ENCODE measurements at regions not wholly inside any gene's neighbourhood (a gene's known extent, or its start where the extent isn't known, plus 50 kb on each side); places are given as distances from the start of the nearest gene placed in this dataset.
"Not testable (repeated sequence)": the region's sequence is repeated elsewhere in the genome, so short reads cannot be mapped to it uniquely, and the experiment has no call there.

DNA sequence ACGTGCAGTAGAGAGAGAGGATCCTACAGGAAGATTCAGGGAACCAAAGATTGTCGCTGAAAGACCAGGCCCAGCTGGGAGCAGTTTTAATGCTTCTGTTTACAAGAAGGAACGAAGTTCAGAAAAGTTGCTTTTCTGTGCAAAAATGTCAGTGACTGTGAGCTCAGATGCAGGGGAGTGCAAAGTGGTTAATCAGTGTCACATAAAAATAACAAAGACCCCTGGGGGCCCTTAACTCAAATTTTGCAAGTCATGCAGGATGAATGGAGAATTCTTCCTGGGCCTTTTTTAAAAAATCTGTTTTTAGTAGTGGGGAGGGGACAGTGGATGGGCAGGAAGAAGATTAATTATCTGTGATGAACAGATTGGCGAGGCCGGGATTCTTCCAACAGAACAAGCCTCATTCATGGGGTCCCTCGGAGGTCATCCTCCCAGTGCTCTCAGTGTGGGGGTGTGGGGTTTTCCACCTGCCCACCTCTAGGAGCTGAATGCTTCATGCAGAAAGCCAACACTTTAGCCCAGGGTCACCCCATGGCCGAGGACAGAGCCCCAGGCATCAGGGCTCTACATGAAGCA is 167.2 kb downstream of the UQCRFS1 start:
- no peak for DNase-seq

DNA sequence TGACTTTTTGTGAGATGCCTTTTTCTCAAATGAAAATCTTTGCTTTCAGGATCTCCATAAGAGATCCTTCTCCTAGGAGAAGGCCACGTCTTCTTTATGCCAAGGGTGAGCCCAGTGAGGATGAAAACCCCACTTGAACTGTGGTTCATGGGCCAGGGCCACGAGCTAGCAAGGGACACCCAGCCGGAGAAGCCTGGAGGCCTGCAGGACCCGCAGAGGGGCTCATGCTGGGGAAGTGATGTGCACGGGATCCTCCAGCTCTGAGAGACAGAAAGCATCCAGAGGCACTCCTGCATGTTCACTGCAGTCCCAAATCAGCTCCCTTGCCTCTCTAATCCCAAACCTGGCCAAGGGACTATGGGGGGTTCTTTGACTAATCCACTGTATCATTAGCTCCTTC is 168.9 kb downstream of the UQCRFS1 start:
- DNase-seq = no peak

DNA sequence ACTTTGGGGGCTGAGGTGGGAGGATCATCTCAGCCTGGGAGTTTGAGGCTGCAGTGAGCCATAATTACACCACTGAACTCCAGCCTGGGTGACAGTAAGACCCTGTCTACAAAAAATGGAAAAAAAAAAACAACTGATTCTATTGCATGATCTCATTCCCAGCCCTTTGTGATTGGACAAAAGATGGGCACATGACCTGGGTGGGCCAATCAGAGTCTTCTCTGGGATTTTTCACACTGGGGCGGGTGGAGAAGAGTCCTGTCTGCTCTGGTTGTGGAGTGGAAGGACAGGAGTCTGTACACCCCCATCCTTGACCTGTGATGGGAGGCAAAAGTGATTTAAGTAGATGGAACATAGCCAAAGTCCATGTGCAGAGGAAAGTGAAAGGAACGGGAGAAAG is 170.5 kb downstream of the UQCRFS1 start:
- no peak for DNase-seq

DNA sequence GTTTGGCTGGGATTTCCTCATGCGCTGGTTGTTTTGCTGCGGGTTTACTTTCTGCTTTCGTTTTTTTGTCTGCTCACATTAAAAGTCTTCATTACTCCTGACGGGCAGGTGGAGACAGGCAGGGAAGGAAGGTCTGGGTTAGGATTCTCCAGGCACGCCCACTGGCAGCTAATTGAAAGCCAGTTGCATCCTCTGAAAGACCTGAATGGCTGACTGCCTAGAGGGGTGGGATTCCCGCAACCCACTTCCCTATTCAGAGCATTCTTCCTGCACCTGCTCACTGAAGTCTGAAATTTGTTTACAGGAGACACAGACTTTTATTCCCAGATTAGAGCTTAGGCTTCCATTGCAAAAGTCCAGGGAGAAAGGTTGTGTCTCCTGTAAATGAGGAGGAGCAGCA is 172.0 kb downstream of the UQCRFS1 start:
- no peak for DNase-seq

DNA sequence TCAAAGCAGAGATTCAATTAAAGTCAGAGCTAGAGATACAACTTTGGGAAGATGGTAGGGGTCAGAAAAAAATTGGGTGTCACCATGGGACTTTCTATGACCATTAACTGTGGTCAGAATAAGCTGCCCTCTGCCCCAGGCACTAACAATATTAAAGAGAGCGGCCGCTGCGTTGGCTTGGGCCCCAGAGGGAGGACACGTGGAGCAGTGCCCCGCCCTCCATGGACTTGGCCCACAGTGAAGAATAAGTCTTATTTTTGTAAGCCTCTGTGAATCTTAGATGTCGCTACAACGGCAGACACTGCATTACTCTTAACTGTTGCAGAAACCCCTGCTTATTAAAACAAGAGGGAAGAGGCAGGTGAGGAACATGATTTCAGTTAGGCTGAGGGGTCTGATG is 172.7 kb downstream of the UQCRFS1 start:
- DNase-seq = no peak

DNA sequence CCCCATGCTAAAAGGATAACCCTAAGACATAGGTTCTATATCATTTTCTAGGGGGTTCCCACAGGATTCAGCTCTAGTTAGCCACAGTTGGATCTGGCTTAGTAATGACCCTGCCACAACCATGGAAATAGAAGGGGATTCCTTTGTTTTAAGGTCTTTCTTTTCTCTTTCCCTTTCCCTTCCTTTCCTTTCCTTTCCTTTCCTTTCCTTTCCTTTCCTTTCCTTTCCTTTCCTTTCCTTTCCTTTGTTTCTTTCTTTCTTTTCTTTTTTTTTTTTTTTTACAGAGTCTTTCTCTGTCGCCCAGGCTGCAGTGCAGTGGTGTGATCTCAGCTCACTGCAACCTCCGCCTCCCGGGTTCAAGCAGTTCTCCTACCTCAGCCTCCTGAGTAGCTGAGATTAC is 173.9 kb downstream of the UQCRFS1 start:
- not testable (repeated sequence) for DNase-seq

DNA sequence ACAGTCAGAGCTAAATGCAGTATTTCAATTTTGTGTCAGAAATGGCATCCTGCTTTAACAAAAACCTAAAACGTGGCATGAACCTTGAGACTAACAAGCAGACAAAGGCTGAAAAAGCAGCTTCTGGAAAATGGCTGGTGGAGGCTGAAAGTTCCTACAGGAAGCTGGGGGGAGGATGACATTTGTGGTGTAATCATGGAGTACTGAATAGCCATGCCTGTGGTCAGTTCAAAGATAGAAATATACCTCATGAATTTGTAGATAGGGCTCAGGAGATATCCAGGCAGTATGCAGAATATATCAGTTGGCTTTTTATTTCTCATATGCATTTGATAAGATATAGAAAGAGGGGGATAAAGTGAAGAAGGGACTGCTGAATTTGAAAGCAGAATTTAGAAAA is 181.7 kb downstream of the UQCRFS1 start:
- DNase-seq = no peak

DNA sequence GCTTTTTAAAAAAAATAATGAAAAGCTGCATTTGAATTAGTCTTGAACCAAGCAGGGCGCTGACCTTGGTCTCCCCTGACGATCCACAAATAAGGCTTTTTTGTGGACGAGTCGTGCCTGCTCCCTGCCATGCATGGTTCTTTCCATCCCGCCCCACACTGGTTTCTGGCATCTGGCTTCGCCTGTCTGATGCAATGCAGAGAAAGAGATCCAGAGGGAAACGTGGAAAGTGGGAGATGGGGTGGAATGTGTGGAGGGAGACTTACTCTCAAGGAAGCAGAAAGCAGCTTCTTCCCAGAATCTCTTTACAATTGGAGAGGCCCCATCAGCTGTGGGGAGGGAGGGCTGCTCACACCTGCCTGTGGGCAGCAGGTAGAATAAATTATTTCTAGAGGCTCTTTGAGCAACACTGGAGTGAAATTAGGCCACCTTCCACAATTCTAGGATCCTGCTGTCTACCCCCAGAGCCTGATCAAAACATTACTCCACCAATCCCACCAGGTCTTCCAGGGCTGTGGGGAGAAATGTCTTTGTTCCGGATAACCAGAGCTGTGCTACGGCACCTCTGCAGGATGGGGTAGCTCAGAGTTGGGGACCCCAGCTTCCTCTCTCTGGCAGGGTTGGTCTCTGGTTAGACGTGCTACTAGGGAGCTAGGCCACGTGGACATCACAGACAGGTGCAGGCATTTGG is 183.5 kb downstream of the UQCRFS1 start:
- DNase-seq = no peak

DNA sequence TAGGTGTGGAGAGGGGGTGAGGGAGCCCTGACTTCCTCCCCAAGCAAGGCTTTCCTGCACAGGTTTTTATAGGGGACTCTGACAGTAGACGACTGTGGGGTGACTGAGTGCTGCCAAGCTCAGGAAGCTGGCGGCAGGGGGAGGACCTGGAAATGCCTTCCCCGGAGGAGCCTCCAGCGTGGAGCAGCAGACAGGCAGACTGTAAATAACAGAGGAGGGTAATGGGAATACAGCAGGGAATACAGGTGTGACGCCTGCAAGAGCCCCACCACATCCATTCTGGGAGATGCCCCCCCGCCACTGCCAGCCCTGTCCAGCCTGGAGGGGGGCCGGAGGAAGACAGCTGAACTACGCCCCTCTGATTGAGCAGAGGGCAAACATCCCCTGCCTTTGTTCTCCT is 190.4 kb downstream of the UQCRFS1 start:
- DNase-seq = no peak

DNA sequence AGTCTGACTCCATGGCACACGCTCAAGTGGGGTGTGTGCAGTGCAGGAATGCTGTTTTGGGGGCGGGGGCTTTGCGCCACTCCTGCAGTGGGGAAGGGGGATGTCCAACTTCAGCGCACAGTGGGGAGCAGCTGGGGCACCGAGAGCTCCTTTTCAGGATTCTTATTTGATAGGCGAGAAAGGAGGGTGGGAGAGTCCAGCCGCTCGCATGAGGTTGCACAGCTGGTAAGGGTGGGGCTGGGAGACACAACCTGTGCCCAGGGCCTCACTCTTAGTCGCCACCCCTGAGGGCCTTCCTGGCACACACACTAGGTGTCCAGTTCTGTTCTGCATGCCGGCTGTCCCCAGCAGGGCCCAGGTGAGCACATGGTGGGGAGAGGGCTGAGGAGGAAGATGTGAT is 190.8 kb downstream of the UQCRFS1 start:
- DNase-seq = no peak

DNA sequence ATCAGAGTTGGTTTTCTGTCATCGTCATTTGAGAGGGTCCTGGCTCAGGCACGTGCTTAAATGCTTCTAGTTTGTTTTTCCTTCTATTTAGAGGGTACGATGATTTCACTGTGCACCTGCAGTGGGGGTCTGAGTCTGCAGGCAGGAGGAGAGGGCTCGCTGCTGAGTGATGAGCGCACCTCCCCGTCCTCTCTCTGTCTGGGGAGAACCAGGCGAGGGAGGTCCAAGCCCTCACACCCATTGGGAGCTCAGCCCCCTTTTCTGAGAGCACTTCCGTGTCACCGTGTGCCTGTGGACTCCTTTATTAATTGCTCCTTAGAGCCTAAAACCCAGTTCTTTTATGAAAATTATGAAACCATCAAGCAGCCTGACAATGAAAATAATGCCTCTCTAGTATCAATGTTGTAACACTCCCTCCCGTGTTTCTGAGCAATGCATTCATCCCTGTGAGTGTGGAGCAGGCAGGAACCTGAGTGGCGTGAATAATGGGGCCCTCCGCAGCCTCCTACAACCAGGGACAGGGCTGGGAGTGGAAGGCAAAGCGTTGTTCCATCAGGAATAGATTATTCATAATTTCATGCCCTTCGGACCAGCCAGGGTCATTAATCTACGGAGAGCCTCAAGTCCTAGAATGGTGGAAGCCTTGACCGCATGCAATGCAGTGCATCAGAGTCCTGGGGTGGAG is 191.6 kb downstream of the UQCRFS1 start:
- DNase-seq = no peak

DNA sequence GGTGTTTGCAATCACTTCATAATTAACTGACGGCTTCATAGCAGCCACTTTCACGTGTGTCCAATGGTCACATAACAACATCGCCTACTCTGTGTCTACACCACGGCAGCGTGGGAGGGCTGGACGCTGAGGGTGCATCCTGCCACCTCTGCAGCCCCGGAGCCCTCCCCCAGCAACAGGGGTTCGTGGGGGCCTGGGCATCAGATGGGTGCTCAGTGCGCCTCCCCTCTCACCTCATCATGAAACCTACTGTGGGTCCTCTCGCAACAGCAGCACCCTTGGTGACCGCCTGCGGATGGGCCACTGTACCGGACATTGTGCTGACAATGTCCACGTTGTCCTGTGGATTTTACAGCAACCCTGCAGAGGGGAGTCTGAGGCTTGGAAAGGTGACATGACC is 193.5 kb downstream of the UQCRFS1 start:
- no peak for DNase-seq

DNA sequence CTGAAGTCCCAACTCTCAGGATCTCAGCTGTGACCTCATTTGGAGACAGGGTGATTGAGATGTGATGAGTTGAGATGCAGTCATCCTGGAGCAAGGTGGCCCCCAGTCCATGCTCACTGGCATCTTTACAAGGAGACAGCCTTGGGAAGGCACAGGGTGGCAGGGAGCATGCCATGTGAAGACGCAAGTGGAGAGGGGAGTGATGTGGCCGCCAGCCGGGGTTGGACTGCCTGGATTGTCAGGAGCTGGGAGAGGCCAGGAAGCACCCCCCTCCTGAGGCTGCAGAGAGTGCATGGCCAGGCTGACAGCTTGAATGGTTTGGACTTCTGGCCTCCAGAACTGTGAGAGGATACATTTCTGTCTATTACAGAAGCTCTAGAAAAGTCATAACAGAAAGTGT is 194.4 kb downstream of the UQCRFS1 start:
- DNase-seq = no peak

DNA sequence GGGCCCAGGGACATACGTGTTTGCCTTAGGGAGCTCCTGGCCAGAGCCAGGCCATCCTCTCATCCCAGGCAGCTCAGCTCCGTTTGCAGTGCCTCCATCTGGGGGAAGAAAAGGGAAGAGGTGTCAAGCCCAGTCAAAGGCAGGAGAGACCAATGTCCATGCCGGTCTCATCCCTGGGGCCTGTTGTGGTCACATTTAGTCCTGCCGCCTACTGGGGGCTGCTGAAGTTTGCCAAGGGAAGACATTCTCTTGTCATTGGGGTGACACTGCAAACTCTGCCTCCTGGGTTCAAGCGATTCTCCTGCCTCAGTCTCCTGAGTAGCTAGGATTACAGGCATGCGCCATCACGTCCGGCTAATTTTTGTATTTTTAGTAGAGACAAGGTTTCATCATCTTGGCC is 195.2 kb downstream of the UQCRFS1 start:
- DNase-seq = no peak

DNA sequence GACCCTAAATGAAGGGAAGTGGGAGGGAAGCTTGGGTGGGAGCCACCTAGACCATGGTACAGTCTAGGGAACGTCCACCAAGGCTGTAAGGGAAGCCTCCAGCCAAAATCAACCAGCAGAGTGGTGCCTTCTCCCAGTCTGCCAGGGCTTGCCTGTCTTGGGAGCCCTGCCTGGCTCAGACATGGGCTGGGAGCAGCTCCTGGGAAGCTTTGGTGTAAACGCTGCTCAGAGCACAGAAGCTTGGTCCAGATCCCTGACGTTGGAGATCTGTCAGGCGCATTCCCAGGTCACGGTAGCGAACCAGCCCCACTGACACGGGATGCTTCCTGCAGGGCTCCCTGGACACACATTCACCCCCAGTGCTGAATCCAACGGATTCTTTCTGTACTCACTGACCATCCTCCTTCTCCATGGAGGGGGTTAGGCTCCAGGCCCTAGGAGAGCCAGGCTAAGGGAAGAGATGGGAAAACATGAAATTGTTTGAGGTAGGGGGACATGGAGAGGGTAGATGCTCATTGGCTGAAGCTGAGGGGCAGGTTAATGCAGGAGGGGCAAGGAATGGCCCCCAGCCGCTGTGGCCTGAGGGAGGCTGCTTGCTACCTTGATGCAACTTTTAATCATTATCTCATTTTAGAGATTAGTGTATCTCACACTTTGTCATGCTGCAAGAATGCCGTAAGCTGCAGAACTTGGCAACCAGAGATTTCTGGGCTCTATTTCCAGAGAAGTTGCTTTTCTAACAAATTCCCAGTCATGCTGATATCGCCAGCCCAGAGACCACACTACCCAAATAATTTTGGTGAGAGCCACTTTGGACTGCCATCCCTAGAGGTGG is 195.8 kb downstream of the UQCRFS1 start:
- DNase-seq = no peak

DNA sequence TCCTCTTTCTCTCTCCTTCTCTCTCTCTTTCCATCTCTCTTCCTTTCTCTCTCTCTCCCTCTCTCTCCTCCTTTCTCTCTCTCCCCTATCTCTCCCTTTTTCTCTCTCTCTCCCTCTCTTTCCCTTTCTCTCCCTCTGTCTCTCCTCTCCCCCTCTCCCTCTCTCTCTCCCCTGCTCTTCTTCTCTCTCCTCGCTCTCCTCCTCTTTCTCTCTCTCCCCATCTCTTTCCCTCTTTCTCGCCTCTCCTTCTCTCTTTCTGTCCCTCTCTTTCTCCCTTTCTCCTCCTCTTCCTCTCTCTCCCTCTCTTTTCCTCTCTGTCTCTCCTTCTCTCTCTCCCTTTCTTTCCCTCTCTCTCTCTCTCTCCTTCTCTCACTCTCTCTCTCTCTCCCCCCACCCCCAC is 196.6 kb downstream of the UQCRFS1 start:
- DNase-seq = no peak

DNA sequence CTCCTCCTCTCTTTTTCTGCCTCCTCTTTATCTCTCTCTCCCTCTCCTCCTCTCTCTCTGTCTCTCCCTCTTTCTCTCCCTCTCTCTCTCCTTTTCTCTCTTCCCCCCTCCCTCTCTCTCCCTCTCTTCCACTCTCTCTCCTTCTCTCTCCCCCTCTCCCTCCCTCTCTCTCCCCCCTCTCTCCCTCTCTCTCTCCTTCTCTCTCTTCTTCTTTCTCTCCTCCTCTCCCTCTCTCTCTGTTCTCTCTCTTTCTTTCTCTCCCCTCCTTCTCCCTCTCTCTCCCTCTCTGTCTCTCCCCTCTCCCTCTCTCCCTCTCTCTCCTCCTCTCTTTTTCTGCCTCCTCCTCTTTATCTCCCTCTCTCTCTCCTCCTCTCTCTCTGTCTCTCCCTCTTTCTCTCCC is 197.4 kb downstream of the UQCRFS1 start:
- no peak for DNase-seq

DNA sequence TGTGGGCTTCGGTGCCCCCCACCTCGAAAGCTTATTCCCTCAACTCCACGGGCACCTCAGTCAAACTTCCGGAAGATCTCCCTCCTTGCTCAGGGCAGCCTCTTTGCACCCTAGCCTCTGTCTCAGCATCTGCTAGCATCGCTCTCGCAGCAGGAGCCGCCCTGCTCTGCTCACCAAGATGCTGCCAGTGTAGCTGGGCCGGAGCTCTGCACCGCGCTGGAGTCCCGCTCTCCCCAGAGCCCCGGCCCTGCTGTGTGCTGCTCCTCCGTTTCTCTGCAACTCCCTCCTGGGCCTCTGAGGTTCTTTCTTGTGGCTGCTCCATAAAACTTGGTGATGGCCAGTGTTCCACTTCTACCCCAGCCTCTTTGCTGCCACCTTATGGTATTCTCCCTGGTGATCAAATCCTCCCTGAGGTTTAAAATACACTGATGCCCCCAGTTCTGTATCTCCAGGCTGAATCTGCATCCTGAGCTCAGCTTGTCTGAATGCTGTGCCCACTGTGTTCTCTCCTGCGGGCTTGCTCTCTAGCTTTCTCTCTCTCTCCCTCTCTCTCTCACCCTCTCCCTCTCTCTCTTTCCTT is 198.0 kb downstream of the UQCRFS1 start:
- DNase-seq = no peak

DNA sequence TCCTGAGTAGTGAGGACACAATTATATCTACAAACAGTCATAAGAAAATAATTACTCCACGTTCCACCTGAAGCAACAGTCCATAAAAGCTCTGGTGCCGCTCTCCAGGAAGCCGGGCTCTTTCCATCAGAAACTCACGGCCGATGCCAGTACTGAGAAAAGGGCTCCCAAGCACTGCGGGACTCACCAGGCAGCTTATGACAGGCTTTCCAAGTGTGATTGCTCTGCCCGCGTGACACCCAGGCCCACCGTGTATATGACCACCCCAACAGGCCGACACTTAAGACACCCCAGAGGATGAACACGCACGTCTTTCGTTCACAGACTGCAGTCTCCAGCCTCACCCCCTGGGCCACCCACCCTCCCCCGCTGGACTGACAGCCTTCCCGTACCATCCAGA is 199.0 kb downstream of the UQCRFS1 start:
- DNase-seq = no peak

DNA sequence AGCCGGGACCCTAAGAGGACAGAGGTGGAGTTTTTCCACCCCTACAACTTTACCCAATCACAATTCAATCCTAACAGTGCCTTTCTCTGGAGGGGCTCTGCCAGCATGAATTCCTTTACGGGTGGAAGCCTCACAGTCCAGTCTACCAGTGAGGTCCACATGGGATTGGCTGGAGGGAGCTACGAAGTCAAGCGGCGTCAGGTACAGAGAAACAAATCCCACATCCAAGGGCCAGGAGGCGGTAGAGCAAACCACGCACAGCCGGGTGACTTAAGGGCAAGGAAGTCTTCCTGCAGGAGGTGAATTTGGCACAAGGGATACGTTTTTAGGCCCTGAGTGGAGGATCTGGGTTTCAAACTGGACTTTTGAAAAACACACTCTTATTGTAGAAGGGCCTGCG is 199.6 kb downstream of the UQCRFS1 start:
- no peak for DNase-seq

DNA sequence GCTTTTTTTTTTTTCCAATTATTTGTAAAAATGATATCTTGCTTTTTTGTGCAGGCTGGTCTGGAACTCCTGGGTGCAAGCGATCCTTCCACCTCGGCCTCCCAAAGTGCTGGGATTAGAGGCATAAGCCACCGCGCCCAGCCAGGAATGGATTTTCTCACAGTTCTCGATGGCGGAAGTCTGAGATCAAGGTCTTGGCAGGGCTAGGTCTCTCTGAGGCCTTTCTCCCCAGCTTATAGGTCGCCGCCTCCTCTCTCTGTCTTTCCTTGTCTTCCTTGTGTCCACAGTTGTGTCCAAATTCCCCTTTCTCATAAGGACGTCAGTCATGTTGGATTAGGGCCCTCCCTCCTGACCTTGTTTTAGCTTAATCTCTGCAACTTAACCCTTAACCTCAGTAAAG is 200.5 kb downstream of the UQCRFS1 start:
- DNase-seq = no peak

DNA sequence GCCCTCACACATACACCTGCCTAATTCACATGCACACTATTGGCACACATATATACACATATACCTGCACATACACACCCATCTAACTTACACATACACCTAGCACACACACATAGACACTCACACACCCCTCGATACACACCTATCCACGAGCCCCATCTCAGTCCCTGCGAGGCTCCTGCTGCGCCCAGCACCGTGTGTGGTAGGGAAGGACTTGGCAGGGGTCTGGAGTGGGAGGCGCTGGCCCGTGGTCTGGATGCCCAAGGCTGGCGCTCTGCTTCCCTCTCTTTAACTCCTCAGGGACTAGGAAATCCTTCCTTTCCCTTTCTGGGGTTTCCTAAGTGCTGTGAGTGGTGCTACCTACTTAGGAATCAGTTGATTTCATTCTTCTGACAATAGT is 202.7 kb downstream of the UQCRFS1 start:
- no peak for DNase-seq

DNA sequence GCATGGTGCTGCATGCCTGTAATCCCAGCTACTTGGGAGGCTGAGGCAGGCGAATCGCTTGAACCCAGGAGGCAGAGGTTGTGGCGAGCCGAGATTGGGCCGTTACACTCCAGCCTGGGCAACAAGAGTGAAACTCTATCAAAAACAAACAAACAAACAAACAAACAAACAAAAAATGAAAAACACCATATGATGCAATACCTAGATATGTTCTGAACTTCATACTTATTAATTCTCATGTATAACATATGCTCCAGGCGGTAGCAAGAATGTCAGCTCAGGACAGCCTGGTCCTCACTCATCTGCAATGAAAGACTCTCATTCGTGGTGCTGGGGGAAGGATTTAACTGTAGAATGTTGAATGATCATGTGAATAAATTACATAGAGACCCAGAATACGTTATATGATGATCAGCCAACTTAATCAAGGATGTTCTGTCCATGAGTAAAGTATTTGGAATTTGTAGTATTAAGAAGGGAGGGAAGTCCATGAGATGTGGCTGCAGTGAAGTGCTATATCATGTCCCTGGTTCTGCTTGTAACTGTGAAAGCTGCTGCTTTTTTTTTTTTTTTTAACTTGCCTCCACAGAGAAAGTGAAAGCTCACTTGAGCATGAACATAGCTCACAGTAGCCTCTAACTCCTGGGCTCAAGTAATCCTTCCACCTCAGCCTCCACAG is 206.8 kb downstream of the UQCRFS1 start:
- DNase-seq = no peak
